ENCODE measurements at regions not wholly inside any gene's neighbourhood (a gene's known extent, or its start where the extent isn't known, plus 50 kb on each side); places are given as distances from the start of the nearest gene placed in this dataset.

GRCh38 chr1:232899268-232899667 lies 51.1 kb upstream of the NTPCR start:
- no peak for DNase-seq
- no peak overlapping the region for H3K4me3 ChIP-seq (ENCODE audit: low read depth, low read length)
- peaks cover 6% of the 10 kb centered on the region; the same call in 1 of the 2 replicates for H3K9me3 ChIP-seq
- H3K36me3 ChIP-seq = no peaks in the 10 kb centered on the region
- no peaks in the 10 kb centered on the region for H3K27me3 ChIP-seq
- peaks cover 3% of the 10 kb centered on the region for H3K4me1 ChIP-seq
- TF ChIP-seq CTCF (IDR thresholded peaks at IDR 0.05; ENCODE audit: low read depth, low read length) = no peak

- H3K4me1 ChIP-seq = no peaks in the 10 kb centered on the region; the same call in 1 of the 2 replicates
- H3K9me3 ChIP-seq = no peaks in the 10 kb centered on the region; the same call in 1 of the 2 replicates
- no peak for DNase-seq
- H3K27me3 ChIP-seq = no peaks in the 10 kb centered on the region
- no peaks in the 10 kb centered on the region for H3K36me3 ChIP-seq
- TF ChIP-seq CTCF (IDR thresholded peaks at IDR 0.05; ENCODE audit: low read depth, low read length) = no peak
- H3K4me3 ChIP-seq (ENCODE audit: low read depth, low read length) = no peak overlapping the region
Observed at GRCh38 chr1:232899839-232900238, 50.6 kb upstream of the NTPCR start.
